ENCODE measurements at regions not wholly inside any gene's neighbourhood (a gene's known extent, or its start where the extent isn't known, plus 50 kb on each side); places are given as distances from the start of the nearest gene placed in this dataset.

DNA sequence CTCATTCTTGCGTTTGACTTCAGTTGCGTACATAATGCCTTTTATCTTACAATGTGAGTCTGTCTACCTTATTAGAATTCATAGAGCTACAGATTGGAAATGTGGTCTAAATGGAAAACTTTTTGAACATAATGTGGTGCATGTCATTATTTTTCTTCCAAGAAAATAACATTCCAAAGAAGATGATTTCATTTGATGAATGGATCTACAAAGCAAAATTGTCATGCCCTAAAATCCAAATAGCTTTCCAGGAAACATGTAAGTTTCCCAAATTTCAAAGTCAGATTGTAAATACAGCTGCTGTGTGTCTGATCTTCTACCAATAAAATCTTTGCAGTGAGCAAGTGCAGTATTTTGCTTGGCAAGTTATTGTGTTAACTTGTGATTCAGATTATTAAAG lies 101.8 kb upstream of the FZD8 start:
- no peak for FAIRE-seq
- no peak for TF ChIP-seq TAF1 (IDR thresholded peaks at IDR 0.05; ENCODE audit: low read depth, low read length)
- TF ChIP-seq POU2F2 (IDR thresholded peaks at IDR 0.05; ENCODE audit: low read depth, low read length): no peak
- TF ChIP-seq POLR2AphosphoS5 (IDR thresholded peaks at IDR 0.05; ENCODE audit: low read depth, low read length): no peak
- no peak for TF ChIP-seq POLR2A (IDR thresholded peaks at IDR 0.05; ENCODE audit: low read depth, low read length)

DNA sequence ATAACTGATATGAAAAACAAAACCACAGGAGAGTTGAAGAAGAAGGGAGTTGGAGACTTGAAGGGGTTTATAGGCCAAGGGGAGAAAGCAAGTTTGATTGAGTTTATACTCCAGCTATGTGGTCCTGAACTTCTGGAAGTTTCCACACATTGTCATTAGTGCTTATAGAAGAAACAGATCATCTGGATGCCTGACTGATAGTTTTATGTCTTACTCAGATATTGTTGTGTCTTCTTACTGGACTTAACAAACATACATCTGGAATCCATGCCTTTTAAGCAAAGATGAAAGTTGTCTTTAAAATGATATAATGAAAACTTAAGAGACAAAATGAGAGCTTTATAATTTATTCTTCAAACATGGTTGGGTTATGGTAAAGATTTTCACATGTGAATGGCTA lies 101.3 kb upstream of the FZD8 start:
- FAIRE-seq: no peak
- no peak for TF ChIP-seq POLR2AphosphoS5 (IDR thresholded peaks at IDR 0.05; ENCODE audit: low read depth, low read length)
- TF ChIP-seq PAX5 (IDR thresholded peaks at IDR 0.05; ENCODE audit: insufficient read depth, low read length, severe bottlenecking): no peak
- DNase-seq (ENCODE audit: insufficient read length, low spot score): no peak

More for the DNA sequence above, 101.8 kb upstream of the FZD8 start:
- no peak for DNase-seq (ENCODE audit: insufficient read length, low spot score)

DNA sequence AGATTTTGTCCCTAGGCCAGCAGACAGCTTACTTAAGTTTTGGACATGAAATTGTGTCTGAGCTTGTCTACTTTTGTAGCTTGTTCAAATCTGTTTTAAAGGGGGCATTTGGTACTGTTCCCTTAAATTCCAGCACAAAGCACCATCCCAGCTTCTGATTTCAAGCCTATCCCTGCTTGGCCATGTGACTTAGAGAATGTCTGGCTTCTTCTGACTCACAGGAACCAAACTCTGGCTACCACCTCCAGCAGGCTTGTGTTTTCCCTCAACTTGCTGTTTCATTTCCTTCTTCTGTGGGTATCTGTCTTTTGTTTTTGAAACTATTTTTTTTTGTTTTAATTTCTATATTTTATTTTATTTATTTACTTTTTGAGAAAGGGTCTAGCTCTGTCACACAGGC lies 97.9 kb upstream of the FZD8 start:
- no peak for DNase-seq (ENCODE audit: insufficient read length, low spot score)
- no peak for TF ChIP-seq POLR2AphosphoS5 (IDR thresholded peaks at IDR 0.05; ENCODE audit: low read depth, low read length)
- TF ChIP-seq PAX5 (IDR thresholded peaks at IDR 0.05; ENCODE audit: insufficient read depth, low read length, severe bottlenecking): no peak
- no peak for TF ChIP-seq TAF1 (IDR thresholded peaks at IDR 0.05; ENCODE audit: low read depth, low read length)

DNA sequence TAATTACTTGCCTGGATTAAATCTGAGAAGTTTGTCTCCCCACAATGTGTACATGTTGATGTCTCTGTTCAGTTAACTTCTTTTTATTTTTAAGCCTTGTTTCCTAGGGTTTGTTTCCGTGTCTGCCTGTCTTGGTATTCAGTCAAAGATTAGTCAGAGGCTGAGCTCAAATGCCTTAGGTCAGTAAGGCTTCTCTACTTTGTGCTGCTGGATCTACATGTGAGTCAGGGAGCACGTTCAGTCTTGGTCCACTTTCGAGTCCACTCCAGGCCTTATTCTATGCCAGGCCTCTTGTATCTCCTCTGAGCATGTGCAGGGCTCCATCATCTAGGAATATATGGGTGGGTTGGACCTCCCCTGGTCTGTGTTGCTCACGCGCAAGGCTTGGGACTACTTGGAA lies 93.3 kb upstream of the FZD8 start:
- no peak for FAIRE-seq
- TF ChIP-seq PAX5 (IDR thresholded peaks at IDR 0.05; ENCODE audit: insufficient read depth, low read length, severe bottlenecking): no peak
- TF ChIP-seq TAF1 (IDR thresholded peaks at IDR 0.05; ENCODE audit: low read depth, low read length): no peak
- DNase-seq (ENCODE audit: insufficient read length, low spot score): no peak

More for the DNA sequence above, 97.9 kb upstream of the FZD8 start:
- no peak for FAIRE-seq

DNA sequence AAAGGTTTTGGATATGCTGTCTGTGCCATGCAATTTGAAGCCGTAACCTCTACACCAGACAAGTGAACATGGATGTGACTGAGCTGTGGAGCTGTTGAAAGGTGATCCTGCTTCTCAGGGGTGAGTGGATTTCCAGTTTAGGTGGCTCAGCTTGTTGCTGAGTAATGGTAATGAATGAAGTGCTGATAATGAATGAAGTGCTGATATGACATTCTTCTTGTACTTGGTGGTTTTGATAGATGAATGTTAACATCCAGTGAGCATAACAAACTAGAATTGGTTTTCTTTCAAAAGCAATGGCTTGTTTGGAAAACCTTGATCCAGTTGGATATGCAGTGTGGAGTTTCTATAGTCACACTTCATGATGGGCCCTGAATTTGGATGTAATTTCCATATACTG lies 89.7 kb upstream of the FZD8 start:
- FAIRE-seq: no peak
- TF ChIP-seq TAF1 (IDR thresholded peaks at IDR 0.05; ENCODE audit: low read depth, low read length) (no peak), PAX5 (IDR thresholded peaks at IDR 0.05; ENCODE audit: insufficient read depth, low read length, severe bottlenecking) (no peak), SPI1 (IDR thresholded peaks at IDR 0.05; ENCODE audit: low read depth, low read length) (no peak), POLR2A (IDR thresholded peaks at IDR 0.05; ENCODE audit: low read depth, low read length) (no peak), POLR2AphosphoS5 (IDR thresholded peaks at IDR 0.05; ENCODE audit: low read depth, low read length) (no peak), POU2F2 (IDR thresholded peaks at IDR 0.05; ENCODE audit: low read depth, low read length) (no peak)
- no peak for DNase-seq (ENCODE audit: insufficient read length, low spot score)

DNA sequence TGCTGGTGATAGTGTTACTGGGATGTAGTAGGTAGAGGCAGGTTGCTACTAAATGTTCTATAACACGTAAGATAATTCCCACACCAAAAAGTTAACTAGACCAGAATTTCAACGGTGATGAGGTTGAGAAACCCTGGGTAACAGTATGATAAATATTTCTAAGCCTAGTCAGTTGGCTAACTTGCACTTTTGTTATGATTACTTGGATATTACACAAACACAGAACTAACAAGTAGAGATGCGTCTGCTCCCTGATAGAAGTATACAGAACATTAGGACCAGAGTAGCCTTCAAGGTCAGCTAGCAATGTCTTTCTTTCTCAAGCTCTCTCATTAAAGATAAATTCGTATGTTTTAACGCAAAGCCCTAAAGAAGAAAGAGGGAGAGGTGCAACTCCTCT lies 86.2 kb upstream of the FZD8 start:
- no peak for TF ChIP-seq TAF1 (IDR thresholded peaks at IDR 0.05; ENCODE audit: low read depth, low read length)
- TF ChIP-seq SPI1 (IDR thresholded peaks at IDR 0.05; ENCODE audit: low read depth, low read length): no peak
- no peak for TF ChIP-seq PAX5 (IDR thresholded peaks at IDR 0.05; ENCODE audit: insufficient read depth, low read length, severe bottlenecking)
- TF ChIP-seq POLR2AphosphoS5 (IDR thresholded peaks at IDR 0.05; ENCODE audit: low read depth, low read length): no peak
- no peak for TF ChIP-seq POU2F2 (IDR thresholded peaks at IDR 0.05; ENCODE audit: low read depth, low read length)
- TF ChIP-seq POLR2A (IDR thresholded peaks at IDR 0.05; ENCODE audit: low read depth, low read length): no peak
- FAIRE-seq (no peak), DNase-seq (ENCODE audit: insufficient read length, low spot score) (no peak)

DNA sequence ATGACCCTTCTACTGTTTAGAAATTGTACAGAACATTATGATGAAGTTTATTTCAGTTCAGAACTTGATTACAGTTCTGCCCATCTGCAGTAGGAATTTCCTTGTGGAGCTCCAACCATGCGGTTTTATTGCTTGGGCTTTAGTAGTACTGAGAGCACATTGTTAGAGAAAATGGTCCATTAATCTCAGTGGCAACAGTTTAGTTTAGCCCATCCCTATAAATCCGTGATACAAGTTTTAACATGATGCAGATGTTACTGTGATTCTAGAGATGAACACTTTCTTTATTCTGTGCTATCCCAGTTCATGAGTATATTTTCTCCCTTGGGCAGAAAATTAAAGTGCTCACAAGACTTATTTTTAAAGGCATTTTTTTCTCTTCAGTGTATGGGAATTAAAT lies 84.8 kb upstream of the FZD8 start:
- no peak for FAIRE-seq
- TF ChIP-seq TAF1 (IDR thresholded peaks at IDR 0.05; ENCODE audit: low read depth, low read length) (no peak), POLR2AphosphoS5 (IDR thresholded peaks at IDR 0.05; ENCODE audit: low read depth, low read length) (no peak), PAX5 (IDR thresholded peaks at IDR 0.05; ENCODE audit: insufficient read depth, low read length, severe bottlenecking) (no peak), SPI1 (IDR thresholded peaks at IDR 0.05; ENCODE audit: low read depth, low read length) (no peak), POU2F2 (IDR thresholded peaks at IDR 0.05; ENCODE audit: low read depth, low read length) (no peak), POLR2A (IDR thresholded peaks at IDR 0.05; ENCODE audit: low read depth, low read length) (no peak)
- DNase-seq (ENCODE audit: insufficient read length, low spot score): no peak

DNA sequence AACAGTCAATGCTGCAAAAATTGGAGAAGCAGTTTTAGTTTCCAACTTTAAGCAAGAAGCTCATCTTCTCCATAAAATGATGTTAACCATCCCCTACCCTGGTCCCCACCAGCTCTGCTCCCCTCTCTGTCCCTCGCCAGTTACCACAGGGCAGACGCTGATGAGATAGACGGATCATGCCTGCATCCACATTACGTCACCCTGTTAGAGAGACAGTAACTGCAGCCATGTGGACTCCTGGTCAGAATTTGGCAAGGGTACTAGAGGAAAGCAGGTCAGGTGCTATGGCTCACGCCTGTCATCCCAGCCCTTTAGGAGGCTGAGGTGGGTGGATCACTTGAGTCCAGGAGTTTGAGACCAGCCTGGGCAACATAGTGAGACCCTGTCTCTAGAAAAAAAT lies 81.9 kb upstream of the FZD8 start:
- DNase-seq (ENCODE audit: insufficient read length, low spot score): no peak
- no peak for TF ChIP-seq POLR2A (IDR thresholded peaks at IDR 0.05; ENCODE audit: low read depth, low read length)
- no peak for TF ChIP-seq TAF1 (IDR thresholded peaks at IDR 0.05; ENCODE audit: low read depth, low read length)
- TF ChIP-seq PAX5 (IDR thresholded peaks at IDR 0.05; ENCODE audit: insufficient read depth, low read length, severe bottlenecking): no peak
- no peak for TF ChIP-seq POU2F2 (IDR thresholded peaks at IDR 0.05; ENCODE audit: low read depth, low read length)
- TF ChIP-seq SPI1 (IDR thresholded peaks at IDR 0.05; ENCODE audit: low read depth, low read length): no peak
- TF ChIP-seq POLR2AphosphoS5 (IDR thresholded peaks at IDR 0.05; ENCODE audit: low read depth, low read length): no peak
- FAIRE-seq: no peak

DNA sequence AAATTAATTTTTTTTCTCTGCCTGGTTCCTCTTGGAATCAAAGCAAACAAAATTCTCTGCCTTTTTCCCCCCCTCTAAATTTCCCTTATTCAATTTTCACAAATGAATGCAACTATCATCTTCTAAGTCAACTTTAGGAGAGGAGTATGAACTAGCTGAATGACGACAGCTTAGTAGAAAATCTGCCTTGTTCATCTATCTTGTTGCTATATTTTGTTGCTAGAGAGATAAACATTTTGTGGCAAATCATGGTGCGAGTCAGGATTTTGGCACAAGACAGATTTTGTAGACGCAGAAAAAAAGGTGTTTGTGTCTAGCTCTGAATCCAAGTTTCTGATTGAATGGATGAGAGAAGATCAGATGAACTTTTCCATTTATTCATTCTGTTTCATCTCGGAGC lies 81.0 kb upstream of the FZD8 start:
- FAIRE-seq: no peak
- no peak for DNase-seq (ENCODE audit: insufficient read length, low spot score)
- TF ChIP-seq POU2F2 (IDR thresholded peaks at IDR 0.05; ENCODE audit: low read depth, low read length) (no peak), SPI1 (IDR thresholded peaks at IDR 0.05; ENCODE audit: low read depth, low read length) (no peak), POLR2AphosphoS5 (IDR thresholded peaks at IDR 0.05; ENCODE audit: low read depth, low read length) (no peak), TAF1 (IDR thresholded peaks at IDR 0.05; ENCODE audit: low read depth, low read length) (no peak), POLR2A (IDR thresholded peaks at IDR 0.05; ENCODE audit: low read depth, low read length) (no peak)

DNA sequence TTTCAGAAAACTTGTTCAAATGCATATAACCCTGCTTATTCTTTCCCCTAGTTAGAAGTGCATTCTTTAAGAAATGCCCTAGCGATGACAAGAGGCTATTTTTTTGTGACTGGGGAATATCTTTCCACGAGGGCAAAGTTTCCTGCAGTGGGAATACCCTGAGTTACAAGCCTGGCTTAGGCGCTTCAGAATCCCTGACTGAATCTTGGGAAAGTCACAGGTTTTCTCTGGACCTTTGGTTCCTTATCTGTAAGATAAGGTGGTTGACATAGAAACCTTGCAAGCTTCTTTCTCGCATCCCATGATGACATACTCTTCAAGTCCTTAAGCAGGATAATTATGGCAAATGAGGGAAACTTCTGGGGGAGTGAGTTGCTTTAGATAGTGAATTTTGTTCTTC lies 80.5 kb upstream of the FZD8 start:
- FAIRE-seq (no peak), DNase-seq (ENCODE audit: insufficient read length, low spot score) (no peak)
- TF ChIP-seq PAX5 (IDR thresholded peaks at IDR 0.05; ENCODE audit: insufficient read depth, low read length, severe bottlenecking) (no peak), POLR2AphosphoS5 (IDR thresholded peaks at IDR 0.05; ENCODE audit: low read depth, low read length) (no peak), POLR2A (IDR thresholded peaks at IDR 0.05; ENCODE audit: low read depth, low read length) (no peak), SPI1 (IDR thresholded peaks at IDR 0.05; ENCODE audit: low read depth, low read length) (no peak), POU2F2 (IDR thresholded peaks at IDR 0.05; ENCODE audit: low read depth, low read length) (no peak), TAF1 (IDR thresholded peaks at IDR 0.05; ENCODE audit: low read depth, low read length) (no peak)

DNA sequence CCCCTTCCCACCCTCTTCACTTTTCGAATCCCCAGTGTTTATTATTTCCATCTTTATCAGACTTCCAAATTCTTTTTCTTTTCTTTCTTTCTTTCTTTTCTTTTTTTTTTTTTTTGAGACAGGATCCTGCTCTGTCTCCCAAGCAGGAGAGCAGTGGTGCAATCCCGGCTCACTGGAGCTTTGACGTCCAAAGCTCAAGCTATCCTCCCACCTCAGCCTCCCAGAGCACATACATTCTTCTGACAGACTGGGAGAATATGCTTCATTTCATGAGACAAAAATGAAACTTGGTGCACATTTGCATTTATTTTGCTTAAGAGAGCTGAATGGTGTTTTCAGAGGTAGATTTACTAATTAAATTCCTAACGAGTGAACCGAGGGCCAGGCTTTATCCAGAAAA lies 80.1 kb upstream of the FZD8 start:
- DNase-seq (ENCODE audit: insufficient read length, low spot score) (no peak), FAIRE-seq (no peak)
- TF ChIP-seq PAX5 (IDR thresholded peaks at IDR 0.05; ENCODE audit: insufficient read depth, low read length, severe bottlenecking) (no peak), POU2F2 (IDR thresholded peaks at IDR 0.05; ENCODE audit: low read depth, low read length) (no peak), TAF1 (IDR thresholded peaks at IDR 0.05; ENCODE audit: low read depth, low read length) (no peak), POLR2AphosphoS5 (IDR thresholded peaks at IDR 0.05; ENCODE audit: low read depth, low read length) (no peak), SPI1 (IDR thresholded peaks at IDR 0.05; ENCODE audit: low read depth, low read length) (no peak), POLR2A (IDR thresholded peaks at IDR 0.05; ENCODE audit: low read depth, low read length) (no peak)

Measured in GM12891 (cell line).